ENCODE measurements at regions not wholly inside any gene's neighbourhood (a gene's known extent, or its start where the extent isn't known, plus 50 kb on each side); places are given as distances from the start of the nearest gene placed in this dataset.
"Not testable (repeated sequence)": the region's sequence is repeated elsewhere in the genome, so short reads cannot be mapped to it uniquely, and the experiment has no call there.

- not testable (repeated sequence) for DNase-seq
These were observed 64.4 kb downstream of the TMEM200C start for GRCh38 chr18:5830902-5831301.

GRCh38 chr18:5828913-5829312 is 66.4 kb downstream of the TMEM200C start:
- DNase-seq = no peak

GRCh38 chr18:5825663-5826062 is 69.7 kb downstream of the TMEM200C start:
- no peak for DNase-seq

GRCh38 chr18:5824370-5824984 is 70.8 kb downstream of the TMEM200C start:
- no peak for DNase-seq

- no peak for DNase-seq
These were observed 77.5 kb downstream of the TMEM200C start for GRCh38 chr18:5817816-5818215.

- DNase-seq = no peak
These were observed 88.5 kb downstream of the TMEM200C start for GRCh38 chr18:5806860-5807259.

GRCh38 chr18:5787936-5788335 is 107.4 kb downstream of the TMEM200C start:
- DNase-seq = no peak

- no peak for DNase-seq
These were observed 115.4 kb downstream of the TMEM200C start for GRCh38 chr18:5779922-5780321.

- no peak for DNase-seq
These were observed 122.8 kb downstream of the TMEM200C start for GRCh38 chr18:5772306-5773105.

- DNase-seq = no peak
These were observed 124.0 kb downstream of the TMEM200C start for GRCh38 chr18:5771343-5771742.

GRCh38 chr18:5770176-5770575 is 125.1 kb downstream of the TMEM200C start:
- DNase-seq = no peak

- no peak for DNase-seq
These were observed 126.9 kb downstream of the TMEM200C start for GRCh38 chr18:5768454-5768853.

- no peak for DNase-seq
These were observed 136.1 kb downstream of the TMEM200C start for GRCh38 chr18:5759194-5759593.

GRCh38 chr18:5756823-5757222 is 138.5 kb downstream of the TMEM200C start:
- no peak for DNase-seq

- DNase-seq = no peak
These were observed 147.6 kb downstream of the TMEM200C start for GRCh38 chr18:5747678-5748077.

GRCh38 chr18:5746844-5747243 is 148.5 kb downstream of the TMEM200C start:
- no peak for DNase-seq

- DNase-seq = no peak
These were observed 150.7 kb downstream of the TMEM200C start for GRCh38 chr18:5744659-5745058.

- DNase-seq = peak in 1 of 2 experiments; percentile 13
These were observed 156.8 kb downstream of the TMEM200C start for GRCh38 chr18:5738526-5738925.

GRCh38 chr18:5732318-5732717 is 163.0 kb downstream of the TMEM200C start:
- DNase-seq = no peak

GRCh38 chr18:5729983-5730699 is 165.2 kb downstream of the TMEM200C start:
- no peak for DNase-seq

- no peak for DNase-seq
These were observed 166.8 kb downstream of the TMEM200C start for GRCh38 chr18:5728531-5728930.

- no peak for DNase-seq
These were observed 169.3 kb downstream of the TMEM200C start for GRCh38 chr18:5726011-5726410.

GRCh38 chr18:5721924-5722323 is 173.4 kb downstream of the TMEM200C start:
- no peak for DNase-seq

GRCh38 chr18:5720132-5720531 is 175.2 kb downstream of the TMEM200C start:
- no peak for DNase-seq
